ENCODE measurements at regions not wholly inside any gene's neighbourhood (a gene's known extent, or its start where the extent isn't known, plus 50 kb on each side); places are given as distances from the start of the nearest gene placed in this dataset.

- POLR2A ChIA-PET: no interaction called here
- no TSS peak for BruUV-seq (replicated peaks)
- Histone ChIP-seq H4K20me1 (ENCODE audit: insufficient read depth) (no peaks in the 10 kb centered on the region), H3K36me3 (ENCODE audit: control insufficient read depth in 1 of 2, insufficient read depth in 2 of 2, low read length in 2 of 2) (no peaks in the 10 kb centered on the region), H2AFZ (ENCODE audit: low read depth, low read length, poor library complexity, severe bottlenecking) (no peak overlapping the region), H3K27ac (ENCODE audit: low read depth, low read length) (no peak overlapping the region), H3K79me2 (ENCODE audit: insufficient read depth, low read length) (no peaks in the 10 kb centered on the region), H3K27me3 (ENCODE audit: insufficient read depth, low read length) (no peaks in the 10 kb centered on the region), H3K9me2 (ENCODE audit: insufficient read depth) (no peaks in the 10 kb centered on the region), H3K9me3 (ENCODE audit: control insufficient read depth in 1 of 2, insufficient read depth in 1 of 2, low read depth in 1 of 2, low read length in 2 of 2) (no peaks in the 10 kb centered on the region), H3K4me2 (ENCODE audit: low read length) (no peak overlapping the region), H3K4me1 (ENCODE audit: control insufficient read depth in 1 of 2, insufficient read depth in 2 of 2, low read length in 2 of 2) (no peaks in the 10 kb centered on the region), H3K9ac (ENCODE audit: low read length) (no peak overlapping the region), H3K4me3 (replicated peaks in 1 of 2; ENCODE audit: low read depth in 1 of 2, low read length in 2 of 2) (no peak overlapping the region)
- intact Hi-C loops (cut with micrococcal nuclease): no loop called here
- no peak for TF ChIP-seq ZBTB33 (IDR thresholded peaks at IDR 0.05; ENCODE audit: extremely low read depth, insufficient replicate concordance, low read length)
- TF ChIP-seq POLR2A (IDR thresholded peaks at IDR 0.05; ENCODE audit: borderline replicate concordance, extremely low read depth, insufficient read depth, insufficient read length): no peak
- TF ChIP-seq SIN3A (IDR thresholded peaks at IDR 0.05; ENCODE audit: low read depth): no peak
- TF ChIP-seq EZH2phosphoT487 (IDR thresholded peaks at IDR 0.05; ENCODE audit: borderline replicate concordance): no peak
- TF ChIP-seq, protein P1, sequence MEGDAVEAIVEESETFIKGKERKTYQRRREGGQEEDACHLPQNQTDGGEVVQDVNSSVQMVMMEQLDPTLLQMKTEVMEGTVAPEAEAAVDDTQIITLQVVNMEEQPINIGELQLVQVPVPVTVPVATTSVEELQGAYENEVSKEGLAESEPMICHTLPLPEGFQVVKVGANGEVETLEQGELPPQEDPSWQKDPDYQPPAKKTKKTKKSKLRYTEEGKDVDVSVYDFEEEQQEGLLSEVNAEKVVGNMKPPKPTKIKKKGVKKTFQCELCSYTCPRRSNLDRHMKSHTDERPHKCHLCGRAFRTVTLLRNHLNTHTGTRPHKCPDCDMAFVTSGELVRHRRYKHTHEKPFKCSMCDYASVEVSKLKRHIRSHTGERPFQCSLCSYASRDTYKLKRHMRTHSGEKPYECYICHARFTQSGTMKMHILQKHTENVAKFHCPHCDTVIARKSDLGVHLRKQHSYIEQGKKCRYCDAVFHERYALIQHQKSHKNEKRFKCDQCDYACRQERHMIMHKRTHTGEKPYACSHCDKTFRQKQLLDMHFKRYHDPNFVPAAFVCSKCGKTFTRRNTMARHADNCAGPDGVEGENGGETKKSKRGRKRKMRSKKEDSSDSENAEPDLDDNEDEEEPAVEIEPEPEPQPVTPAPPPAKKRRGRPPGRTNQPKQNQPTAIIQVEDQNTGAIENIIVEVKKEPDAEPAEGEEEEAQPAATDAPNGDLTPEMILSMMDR (IDR thresholded peaks at IDR 0.05 in 2 of 3, conservative IDR thresholded peaks at IDR 0.05 in 1 of 3; ENCODE audit: borderline replicate concordance in 1 of 3, insufficient read depth in 1 of 3, low read depth in 2 of 3, low read length in 2 of 3): no peak
- TF ChIP-seq CBX3 (IDR thresholded peaks at IDR 0.05; ENCODE audit: low read depth): no peak
- TF ChIP-seq ZNF274 (IDR thresholded peaks at IDR 0.05; ENCODE audit: low read depth, low read length): no peak
- TF ChIP-seq ELF1 (IDR thresholded peaks at IDR 0.05; ENCODE audit: borderline replicate concordance, low read depth): no peak
- TF ChIP-seq, protein P2, sequence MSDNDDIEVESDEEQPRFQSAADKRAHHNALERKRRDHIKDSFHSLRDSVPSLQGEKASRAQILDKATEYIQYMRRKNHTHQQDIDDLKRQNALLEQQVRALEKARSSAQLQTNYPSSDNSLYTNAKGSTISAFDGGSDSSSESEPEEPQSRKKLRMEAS (IDR thresholded peaks at IDR 0.05): no peak
- no peak for TF ChIP-seq REST (IDR thresholded peaks at IDR 0.05; ENCODE audit: low read depth)
- TF ChIP-seq ATF3 (IDR thresholded peaks at IDR 0.05): no peak
- no peak for TF ChIP-seq ZFX (IDR thresholded peaks at IDR 0.05)
- no peak for TF ChIP-seq SRF (IDR thresholded peaks at IDR 0.05; ENCODE audit: low read depth)
- CTCF ChIA-PET: no interaction called here
- no peak for ATAC-seq
- RAD21 ChIA-PET (ENCODE audit: low non-redundant PET in 1 of 2, low total read pairs in 2 of 2, uncharacterized antibody in 2 of 2, unreplicated experiment in 2 of 2): no interaction called here
- no peak for DNase-seq (ENCODE audit: low read depth, low spot score)
These were observed 559.8 kb downstream of the QKI start for GRCh38 chr6:163974322-163974721.
